SK-N-SH (cell line): ENCODE measurements at regions not wholly inside any gene's neighbourhood (a gene's known extent, or its start where the extent isn't known, plus 50 kb on each side); places are given as distances from the start of the nearest gene placed in this dataset.

Experiments
- CTCF ChIA-PET: fragments of 300-600, 350-600 bp; formaldehyde crosslinking; extraction: SDS; loops from one replicate; lab custom pipeline; 2021; lab: Yijun Ruan, JAX
- POLR2A ChIA-PET: fragments of 350-600 bp; sonication (Branson Sonifier 250); formaldehyde crosslinking; extraction: SDS; loops from one replicate; lab custom pipeline; 2020; ENCODE audit warnings: antibody characterized with exemption, inconsistent platforms; lab: Yijun Ruan, JAX
- DNase-seq: peaks from one replicate; pipeline ENCODE4 v3.0.0; 2012
- H2AFZ ChIP-seq: fragments of 200-600 bp; sonication (generic); 2 replicates; pipeline ENCODE4 v1.8.1; 2016; ENCODE audit warnings: antibody characterized with exemption, mild to moderate bottlenecking, low read depth
- H3F3A ChIP-seq: fragments of 200-600 bp; sonication (generic); replicated peaks from 2 replicates; pipeline ENCODE3; 2016; ENCODE audit warnings: antibody characterized with exemption, mild to moderate bottlenecking; ENCODE audit not compliant: insufficient read depth
- H3K27ac ChIP-seq, 2 experiments: fragments of 200-500 bp in 1 of 2; fragments of 200-600 bp in 1 of 2; sonication (Bioruptor generic) in 1 of 2; sonication (generic), shearing (Covaris generic) in 1 of 2; 2 replicates each; pipeline versions ENCODE4 v1.5.1 to v1.6.1; 2014 to 2016; ENCODE audit warnings: low read depth in 2 of 2, inconsistent platforms in 1 of 2, low read length in 1 of 2, mild to moderate bottlenecking in 1 of 2, mixed read lengths in 1 of 2
- H3K27me3 ChIP-seq: fragments of 200-600 bp; sonication (generic), shearing (Covaris generic); 2 replicates; pipeline ENCODE4 v1.6.1; 2016; ENCODE audit warnings: mixed run types; ENCODE audit not compliant: insufficient read depth
- H3K36me3 ChIP-seq, 2 experiments: fragments of 200-500 bp in 1 of 2; fragments of 200-600 bp in 1 of 2; sonication (Bioruptor generic) in 1 of 2; sonication (generic) in 1 of 2; replicated peaks in 1 of 2; 2 replicates each; pipeline versions ENCODE3 to v1.5.1; 2014 to 2016; ENCODE audit warnings: low read length in 1 of 2, mild to moderate bottlenecking in 1 of 2; ENCODE audit not compliant: insufficient read depth in 2 of 2, control insufficient read depth in 1 of 2
- H3K4me1 ChIP-seq, 2 experiments: fragments of 200-500 bp in 1 of 2; fragments of 200-600 bp in 1 of 2; sonication (Bioruptor generic) in 1 of 2; sonication (generic), shearing (Covaris generic) in 1 of 2; 2 replicates each; pipeline versions ENCODE4 v1.5.1 to v1.6.1; 2014 to 2016; ENCODE audit warnings: low read depth in 1 of 2, low read length in 1 of 2, mixed run types in 1 of 2; ENCODE audit not compliant: insufficient read depth in 2 of 2, control insufficient read depth in 1 of 2
- H3K4me2 ChIP-seq: fragments of 200-600 bp; sonication (generic), shearing (Covaris generic); 2 replicates; pipeline ENCODE4 v1.6.1; 2017; ENCODE audit warnings: mixed run types
- H3K4me3 ChIP-seq, 2 experiments: fragments of 200-500 bp in 1 of 2; fragments of 200-600 bp in 1 of 2; sonication (Bioruptor generic) in 1 of 2; sonication (generic), shearing (Covaris generic) in 1 of 2; 2 replicates each; pipeline versions ENCODE4 v1.5.1 to v1.8.1; 2014 to 2016; ENCODE audit warnings: low read depth in 2 of 2, inconsistent platforms in 1 of 2, low read length in 1 of 2, mild to moderate bottlenecking in 1 of 2, mixed read lengths in 1 of 2, moderate library complexity in 1 of 2
- H3K79me2 ChIP-seq: fragments of 200-600 bp; sonication (generic); 2 replicates; pipeline ENCODE4 v1.8.1; 2017; ENCODE audit warnings: mild to moderate bottlenecking; ENCODE audit not compliant: insufficient read depth
- H3K9ac ChIP-seq: fragments of 200-600 bp; sonication (generic); 2 replicates; pipeline ENCODE4 v1.6.1; 2017; ENCODE audit warnings: mixed run types
- H3K9me2 ChIP-seq: fragments of 200-600 bp; sonication (generic); 2 replicates; pipeline ENCODE4 v1.6.1; 2017; ENCODE audit warnings: mixed run types
- H3K9me3 ChIP-seq: fragments of 200-600 bp; sonication (generic); 2 replicates; pipeline ENCODE4 v1.6.1; 2017; ENCODE audit warnings: mixed run types, mild to moderate bottlenecking, moderate library complexity
- H4K20me1 ChIP-seq: fragments of 200-600 bp; sonication (generic); 2 replicates; pipeline ENCODE4 v1.6.1; 2017; ENCODE audit warnings: mild to moderate bottlenecking, mixed run types; ENCODE audit not compliant: insufficient read depth
- CTCF ChIP-seq: fragments of 200-600 bp; sonication (generic); IDR thresholded peaks from 2 replicates; pipeline ENCODE4 v1.6.1; 2017; ENCODE audit warnings: antibody characterized with exemption, mild to moderate bottlenecking, moderate library complexity
- FOSL2 ChIP-seq: IDR thresholded peaks from 2 replicates; pipeline ENCODE4 v1.4.0; 2012; ENCODE audit warnings: low read depth, mild to moderate bottlenecking, moderate library complexity, borderline replicate concordance
- FOXJ3 ChIP-seq: sonication (generic); formaldehyde crosslinking; IDR thresholded peaks from 2 replicates; pipeline ENCODE4 v1.5.1; 2020; ENCODE audit warnings: mild to moderate bottlenecking, missing genetic modification reagents
- GABPA ChIP-seq: IDR thresholded peaks from 2 replicates; pipeline ENCODE4 v1.4.0; 2012; ENCODE audit warnings: low read depth, mild to moderate bottlenecking
- IRF3 ChIP-seq: fragments of 150-350 bp; IDR thresholded peaks from 2 replicates; pipeline ENCODE4 v1.6.1; 2016; ENCODE audit warnings: mild to moderate bottlenecking, low read depth, low read length
- MAX ChIP-seq: IDR thresholded peaks from 2 replicates; pipeline ENCODE4 v1.4.0; 2012; ENCODE audit warnings: low read depth
- POLR2AphosphoS5 ChIP-seq: IDR thresholded peaks from 2 replicates; pipeline ENCODE4 v1.6.1; 2012; ENCODE audit warnings: low read depth, low read length
- RAD21 ChIP-seq: IDR thresholded peaks from 2 replicates; pipeline ENCODE4 v1.6.1; 2012; ENCODE audit warnings: mild to moderate bottlenecking, low read length
- RCOR1 ChIP-seq: fragments of 150-350 bp; IDR thresholded peaks from 2 replicates; pipeline ENCODE4 v1.6.1; 2017; ENCODE audit warnings: antibody characterized with exemption, low read length
- RFX5 ChIP-seq: IDR thresholded peaks from 2 replicates; pipeline ENCODE4 v1.6.1; 2012; ENCODE audit warnings: mild to moderate bottlenecking, improper control_type of control experiment, low read length
- RXRA ChIP-seq: IDR thresholded peaks from 2 replicates; pipeline ENCODE4 v1.4.0; 2012; ENCODE audit warnings: low read depth, mild to moderate bottlenecking, borderline replicate concordance
- TAF1 ChIP-seq: IDR thresholded peaks from 2 replicates; pipeline ENCODE4 v1.6.1; 2012; ENCODE audit warnings: low read depth, mild to moderate bottlenecking, low read length, moderate library complexity, borderline replicate concordance
- TCF12 ChIP-seq: IDR thresholded peaks from 2 replicates; pipeline ENCODE4 v1.4.0; 2012
- TEAD4 ChIP-seq: IDR thresholded peaks from 2 replicates; pipeline ENCODE4 v1.4.0; 2012; ENCODE audit warnings: mild to moderate bottlenecking, borderline replicate concordance; ENCODE audit not compliant: insufficient read depth
- USF1 ChIP-seq: IDR thresholded peaks from 2 replicates; pipeline ENCODE4 v1.4.0; 2012; ENCODE audit warnings: low read depth, borderline replicate concordance
- YY1 ChIP-seq: IDR thresholded peaks from 2 replicates; pipeline ENCODE4 v1.4.0; 2012; ENCODE audit warnings: low read depth, mild to moderate bottlenecking
- ZBTB33 ChIP-seq: IDR thresholded peaks from 2 replicates; pipeline ENCODE4 v1.4.0; 2012; ENCODE audit warnings: low read depth, borderline replicate concordance
- WGBS: methylation state at CpG from one replicate; pipeline ENCODE4 v1.1.6; 2017; ENCODE audit warnings: low lambda C conversion rate; 5-methylcytosine and 5-hydroxymethylcytosine counted together

GRCh38 chr5:2128686-2129355, 246.1 kb upstream of the IRX4 start:
- Histone ChIP-seq H3K27me3 (peaks cover 69% of the 10 kb centered on the region), H3K9me2 (no peaks in the 10 kb centered on the region), H3K79me2 (no peaks in the 10 kb centered on the region), H3F3A (no peaks in the 10 kb centered on the region), H3K9me3 (no peaks in the 10 kb centered on the region), H3K4me2 (no peak overlapping the region), H3K4me3 (no peak overlapping the region), H3K36me3 (no peaks in the 10 kb centered on the region), H3K9ac (no peak overlapping the region), H2AFZ (no peak overlapping the region), H3K27ac (no peak overlapping the region), H3K4me1 (no peaks in the 10 kb centered on the region), H4K20me1 (no peaks in the 10 kb centered on the region)
- TF ChIP-seq ZBTB33, result no peak
- TF ChIP-seq USF1, result no peak
- no peak for TF ChIP-seq MAX
- TF ChIP-seq FOXJ3 (CRISPR knock-in tag), result no peak
- no peak for TF ChIP-seq TEAD4
- TF ChIP-seq RCOR1, result no peak
- no peak for TF ChIP-seq RXRA
- 9% methylated on average over 21 of the region's 21 CpGs for whole genome bisulfite sequencing
- CTCF ChIA-PET, result no interaction called here
- POLR2A ChIA-PET, result no interaction called here
- DNase-seq, result no peak

- H3K27ac ChIP-seq, result no peak overlapping the region
- 2% methylated on average over 9 of the region's 9 CpGs for WGBS
- no peak overlapping the region for H3K4me3 ChIP-seq
- H3K79me2 ChIP-seq, result no peaks in the 10 kb centered on the region
- H3K4me2 ChIP-seq, result no peak overlapping the region
- H3K36me3 ChIP-seq, result no peaks in the 10 kb centered on the region
- no peaks in the 10 kb centered on the region for H3K9me2 ChIP-seq
- no peaks in the 10 kb centered on the region for H3K9me3 ChIP-seq
- peaks cover 47% of the 10 kb centered on the region for H3K27me3 ChIP-seq
- no peaks in the 10 kb centered on the region for H4K20me1 ChIP-seq
- H3F3A ChIP-seq, result no peaks in the 10 kb centered on the region
- no peaks in the 10 kb centered on the region for H3K4me1 ChIP-seq
- ChIA-PET CTCF (no interaction called here), POLR2A (no interaction called here)
- H3K9ac ChIP-seq, result no peak overlapping the region
- H2AFZ ChIP-seq, result no peak overlapping the region
- DNase-seq, result no peak
- TF ChIP-seq YY1, result no peak
- no peak for TF ChIP-seq ZBTB33
- no peak for TF ChIP-seq RXRA
- no peak for TF ChIP-seq RFX5
- TF ChIP-seq USF1, result no peak
- TF ChIP-seq TEAD4, result no peak
- TF ChIP-seq CTCF, result no peak
- TF ChIP-seq POLR2AphosphoS5, result no peak
- TF ChIP-seq IRF3, result no peak
- no peak for TF ChIP-seq GABPA
- no peak for TF ChIP-seq RAD21
- TF ChIP-seq RCOR1, result no peak
- no peak for TF ChIP-seq TCF12
- TF ChIP-seq FOSL2, result no peak
- no peak for TF ChIP-seq TAF1
These were observed 243.8 kb upstream of the IRX4 start for GRCh38 chr5:2126512-2126911.
